ENCODE measurements at regions not wholly inside any gene's neighbourhood (a gene's known extent, or its start where the extent isn't known, plus 50 kb on each side); places are given as distances from the start of the nearest gene placed in this dataset.

GRCh38 chr4:56757821-56758411 is 63.6 kb downstream of the SPINK2 start:
- CTCF ChIA-PET: interaction anchor here (1.0 to 1.3 kb wide), 5 partner anchors 8 to 85 kb away, joined by 3 to 6 read pairs (median 3); no protein-coding TSS in a partner anchor
- peak; percentile 83 for DNase-seq
- H3K4me3 Mint-ChIP-seq: peak overlapping the region; percentile 62
- peaks cover 63% of the 10 kb centered on the region for H3K4me1 Mint-ChIP-seq
- POLR2A ChIA-PET: interaction anchor here (0.9 to 1.4 kb wide), 2 partner anchors 322 to 371 kb away, joined by 4 to 6 read pairs; partner anchors contain the start of genes AASDH and PAICS
- peak overlapping the region; percentile 97 for H3K27ac Mint-ChIP-seq
- peaks cover 4% of the 10 kb centered on the region for H3K36me3 Mint-ChIP-seq (ENCODE audit: low read depth)
- H3K27me3 Mint-ChIP-seq: no peaks in the 10 kb centered on the region
- H3K9me3 Mint-ChIP-seq: no peaks in the 10 kb centered on the region

DNA sequence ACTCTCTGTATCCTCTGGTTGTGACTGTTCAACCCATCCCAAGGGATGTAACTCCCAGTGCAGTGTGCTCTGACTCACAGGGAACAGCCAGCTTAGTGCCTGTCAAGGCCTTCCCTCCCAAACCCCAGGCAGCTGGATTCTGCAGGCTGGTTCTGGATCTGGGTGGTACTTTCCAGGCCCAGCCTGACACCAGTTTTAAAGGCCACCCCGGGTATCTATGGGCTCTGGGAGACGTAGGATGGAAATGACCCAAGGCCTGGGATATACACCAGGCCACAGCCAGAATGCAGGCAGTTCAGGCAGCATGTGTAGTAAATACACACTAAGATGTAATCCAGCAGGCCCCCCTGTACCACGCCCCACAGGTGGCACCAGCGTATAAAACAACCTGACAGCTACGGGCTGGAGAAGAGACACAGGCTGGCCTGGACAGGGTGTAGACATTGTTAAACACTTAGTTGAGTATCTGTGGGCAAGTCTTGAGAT is 64.2 kb downstream of the SPINK2 start:
- no peak for DNase-seq
- Mint-ChIP-seq H3K27me3 (no peaks in the 10 kb centered on the region), H3K4me3 (peak overlapping the region; percentile 62), H3K9me3 (no peaks in the 10 kb centered on the region), H3K4me1 (peaks cover 57% of the 10 kb centered on the region), H3K36me3 (ENCODE audit: low read depth) (peaks cover 4% of the 10 kb centered on the region), H3K27ac (peak overlapping the region; percentile 97)
- CTCF ChIA-PET: interaction anchor here (1.0 to 1.3 kb wide), 4 partner anchors 14 to 84 kb away, joined by 3 to 6 read pairs (median 4); no protein-coding TSS in a partner anchor
- POLR2A ChIA-PET: interaction anchor here (1.4 kb wide), 1 partner anchor 321 kb away, joined by 6 read pairs; the partner anchor contains the start of gene PAICS

GRCh38 chr4:56755901-56756300 is 65.6 kb downstream of the SPINK2 start:
- peaks cover 3% of the 10 kb centered on the region for H3K9me3 Mint-ChIP-seq
- H3K4me3 Mint-ChIP-seq: no peak overlapping the region
- peaks cover 11% of the 10 kb centered on the region for H3K36me3 Mint-ChIP-seq (ENCODE audit: low read depth)
- ChIA-PET POLR2A (no interaction called here), CTCF (interaction anchor here (0.6 to 0.8 kb wide), 3 partner anchors 17 to 139 kb away, joined by 3 to 4 read pairs (median 3); no protein-coding TSS in a partner anchor)
- no peaks in the 10 kb centered on the region for H3K27me3 Mint-ChIP-seq
- H3K27ac Mint-ChIP-seq: peak overlapping the region; percentile 50
- DNase-seq: no peak
- peaks cover 50% of the 10 kb centered on the region for H3K4me1 Mint-ChIP-seq

GRCh38 chr4:56752985-56753384 is 68.5 kb downstream of the SPINK2 start:
- ChIA-PET CTCF (no interaction called here), POLR2A (no interaction called here)
- H3K9me3 Mint-ChIP-seq: peaks cover 7% of the 10 kb centered on the region
- DNase-seq: no peak
- H3K36me3 Mint-ChIP-seq (ENCODE audit: low read depth): peaks cover 10% of the 10 kb centered on the region
- no peak overlapping the region for H3K27ac Mint-ChIP-seq
- H3K4me3 Mint-ChIP-seq: no peak overlapping the region
- peaks cover 32% of the 10 kb centered on the region for H3K4me1 Mint-ChIP-seq
- no peaks in the 10 kb centered on the region for H3K27me3 Mint-ChIP-seq

- H3K27ac Mint-ChIP-seq: no peak overlapping the region
- CTCF ChIA-PET: interaction anchor here (0.8 to 1.6 kb wide), 3 partner anchors 8 to 13 kb away, joined by 3 read pairs; no protein-coding TSS in a partner anchor
- POLR2A ChIA-PET: no interaction called here
Measured at GRCh38 chr4:56750231-56750630, 69.1 kb upstream of the HOPX start.

DNA sequence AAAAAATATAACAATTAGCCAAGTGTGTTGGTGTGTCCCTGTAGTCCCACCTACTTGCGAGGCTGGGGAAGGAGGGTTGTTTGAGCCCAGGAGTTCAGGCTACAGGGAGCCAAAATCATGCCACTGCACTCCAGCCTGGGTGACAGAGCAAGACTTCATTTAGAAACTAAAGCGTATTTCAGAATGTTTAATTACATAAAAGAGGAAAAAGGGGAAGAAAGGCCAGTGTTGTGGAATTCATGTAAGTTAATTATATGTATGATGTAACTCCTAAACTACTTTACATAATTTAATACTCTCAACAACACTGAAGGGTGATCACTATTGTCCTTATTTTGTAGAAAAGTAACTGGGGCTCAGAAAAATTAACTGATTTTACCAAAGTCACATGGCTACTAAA is 67.2 kb upstream of the HOPX start:
- ChIA-PET POLR2A (no interaction called here), CTCF (no interaction called here)
- Mint-ChIP-seq H3K27me3 (no peaks in the 10 kb centered on the region), H3K4me1 (peaks cover 6% of the 10 kb centered on the region), H3K4me3 (no peak overlapping the region), H3K36me3 (ENCODE audit: low read depth) (peaks cover 10% of the 10 kb centered on the region), H3K9me3 (peaks cover 16% of the 10 kb centered on the region), H3K27ac (no peak overlapping the region)
- DNase-seq: no peak

More at GRCh38 chr4:56750231-56750630, 69.1 kb upstream of the HOPX start:
- H3K4me3 Mint-ChIP-seq: no peak overlapping the region
- no peak for DNase-seq
- peaks cover 7% of the 10 kb centered on the region for H3K4me1 Mint-ChIP-seq
- H3K36me3 Mint-ChIP-seq (ENCODE audit: low read depth): peaks cover 10% of the 10 kb centered on the region
- H3K9me3 Mint-ChIP-seq: peaks cover 10% of the 10 kb centered on the region
- no peaks in the 10 kb centered on the region for H3K27me3 Mint-ChIP-seq

GRCh38 chr4:56746639-56747038 is 65.5 kb upstream of the HOPX start:
- Mint-ChIP-seq H3K36me3 (ENCODE audit: low read depth) (peaks cover 9% of the 10 kb centered on the region), H3K9me3 (peaks cover 15% of the 10 kb centered on the region), H3K4me1 (peaks cover 6% of the 10 kb centered on the region), H3K27me3 (no peaks in the 10 kb centered on the region), H3K4me3 (no peak overlapping the region), H3K27ac (no peak overlapping the region)
- DNase-seq: no peak
- ChIA-PET CTCF (interaction anchor here (0.7 kb wide), 1 partner anchor 30 kb away, joined by 3 read pairs; no protein-coding TSS in a partner anchor), POLR2A (no interaction called here)

DNA sequence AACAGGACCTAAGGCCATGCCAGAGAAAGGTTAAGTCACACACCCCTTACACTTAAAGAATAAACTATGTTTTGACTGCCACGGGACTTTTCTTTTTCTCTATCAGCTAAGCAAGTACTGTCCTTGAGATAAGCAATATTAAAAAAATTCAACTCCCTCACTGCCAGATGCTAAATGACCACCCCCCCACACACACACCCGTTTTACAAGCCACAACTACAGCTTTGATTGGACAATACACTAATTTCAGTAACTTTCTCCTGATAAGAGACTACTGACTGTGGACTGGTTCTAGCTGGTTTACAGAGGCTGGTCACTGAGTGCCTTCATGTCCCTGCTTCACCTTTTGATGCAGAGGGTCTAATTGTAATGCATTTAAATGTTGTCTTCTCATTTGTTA is 63.9 kb upstream of the HOPX start:
- Mint-ChIP-seq H3K4me1 (peaks cover 2% of the 10 kb centered on the region), H3K36me3 (ENCODE audit: low read depth) (no peaks in the 10 kb centered on the region), H3K27me3 (no peaks in the 10 kb centered on the region), H3K4me3 (no peak overlapping the region), H3K9me3 (peaks cover 9% of the 10 kb centered on the region), H3K27ac (no peak overlapping the region)
- ChIA-PET CTCF (interaction anchor here (1.0 kb wide), 1 partner anchor 86 kb away, joined by 3 read pairs; no protein-coding TSS in a partner anchor), POLR2A (no interaction called here)
- no peak for DNase-seq

DNA sequence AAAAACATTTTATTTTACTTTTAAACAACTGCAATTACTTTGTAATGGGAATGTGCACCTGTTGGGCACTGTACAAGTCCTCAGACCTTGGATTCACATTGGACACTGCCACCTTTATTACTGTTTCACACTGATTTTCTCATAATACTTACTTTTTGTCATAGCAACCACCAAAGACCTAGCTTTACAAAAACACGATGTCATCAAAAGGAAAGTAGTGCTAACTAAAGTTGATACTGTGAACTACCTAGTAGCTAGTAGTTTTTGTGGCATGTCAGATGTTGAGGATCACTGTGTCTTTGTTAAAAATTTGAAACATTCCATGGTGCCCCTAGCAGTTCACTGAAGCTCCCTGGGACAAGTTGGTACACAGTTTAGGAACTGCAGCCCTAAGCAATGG is 62.9 kb upstream of the HOPX start:
- no peak overlapping the region for H3K27ac Mint-ChIP-seq
- peaks cover 2% of the 10 kb centered on the region for H3K4me1 Mint-ChIP-seq
- ChIA-PET POLR2A (no interaction called here), CTCF (interaction anchor here (1.2 to 1.8 kb wide), 2 partner anchors 12 to 14 kb away, joined by 5 to 6 read pairs; no protein-coding TSS in a partner anchor)
- no peaks in the 10 kb centered on the region for H3K27me3 Mint-ChIP-seq
- no peak overlapping the region for H3K4me3 Mint-ChIP-seq
- no peaks in the 10 kb centered on the region for H3K36me3 Mint-ChIP-seq (ENCODE audit: low read depth)
- H3K9me3 Mint-ChIP-seq: peaks cover 9% of the 10 kb centered on the region
- no peak for DNase-seq

GRCh38 chr4:56743550-56743949 is 62.5 kb upstream of the HOPX start:
- H3K4me3 Mint-ChIP-seq: no peak overlapping the region
- no peaks in the 10 kb centered on the region for H3K27me3 Mint-ChIP-seq
- H3K4me1 Mint-ChIP-seq: peaks cover 2% of the 10 kb centered on the region
- no peak for DNase-seq
- H3K36me3 Mint-ChIP-seq (ENCODE audit: low read depth): no peaks in the 10 kb centered on the region
- peaks cover 9% of the 10 kb centered on the region for H3K9me3 Mint-ChIP-seq
- CTCF ChIA-PET: interaction anchor here (1.2 to 1.8 kb wide), 2 partner anchors 12 to 14 kb away, joined by 5 to 6 read pairs; no protein-coding TSS in a partner anchor
- POLR2A ChIA-PET: no interaction called here
- no peak overlapping the region for H3K27ac Mint-ChIP-seq

- no peak overlapping the region for H3K27ac Mint-ChIP-seq
- H3K27me3 Mint-ChIP-seq: no peaks in the 10 kb centered on the region
- ChIA-PET CTCF (interaction anchor here (1.8 kb wide), 1 partner anchor 16 kb away, joined by 6 read pairs; no protein-coding TSS in a partner anchor), POLR2A (no interaction called here)
- H3K36me3 Mint-ChIP-seq (ENCODE audit: low read depth): no peaks in the 10 kb centered on the region
- DNase-seq: no peak
- peaks cover 9% of the 10 kb centered on the region for H3K9me3 Mint-ChIP-seq
- H3K4me3 Mint-ChIP-seq: no peak overlapping the region
- peaks cover 2% of the 10 kb centered on the region for H3K4me1 Mint-ChIP-seq
Measured at GRCh38 chr4:56742080-56742871, 61.2 kb upstream of the HOPX start.

GRCh38 chr4:56741595-56741994 is 60.5 kb upstream of the HOPX start:
- Mint-ChIP-seq H3K9me3 (peaks cover 9% of the 10 kb centered on the region), H3K4me3 (no peak overlapping the region), H3K27ac (no peak overlapping the region), H3K36me3 (ENCODE audit: low read depth) (no peaks in the 10 kb centered on the region), H3K27me3 (no peaks in the 10 kb centered on the region), H3K4me1 (peaks cover 2% of the 10 kb centered on the region)
- ChIA-PET CTCF (no interaction called here), POLR2A (no interaction called here)
- no peak for DNase-seq
